SIG-M5 treated with dmso at 0.1 percent for 504 hours (cell line): ENCODE measurements at regions not wholly inside any gene's neighbourhood (a gene's known extent, or its start where the extent isn't known, plus 50 kb on each side); places are given as distances from the start of the nearest gene placed in this dataset.

Source experiments
- DNase-seq: peaks from one replicate; lab custom pipeline; 2025; ENCODE audit not compliant: unreplicated experiment; lab: John Stamatoyannopoulos, UW

DNA sequence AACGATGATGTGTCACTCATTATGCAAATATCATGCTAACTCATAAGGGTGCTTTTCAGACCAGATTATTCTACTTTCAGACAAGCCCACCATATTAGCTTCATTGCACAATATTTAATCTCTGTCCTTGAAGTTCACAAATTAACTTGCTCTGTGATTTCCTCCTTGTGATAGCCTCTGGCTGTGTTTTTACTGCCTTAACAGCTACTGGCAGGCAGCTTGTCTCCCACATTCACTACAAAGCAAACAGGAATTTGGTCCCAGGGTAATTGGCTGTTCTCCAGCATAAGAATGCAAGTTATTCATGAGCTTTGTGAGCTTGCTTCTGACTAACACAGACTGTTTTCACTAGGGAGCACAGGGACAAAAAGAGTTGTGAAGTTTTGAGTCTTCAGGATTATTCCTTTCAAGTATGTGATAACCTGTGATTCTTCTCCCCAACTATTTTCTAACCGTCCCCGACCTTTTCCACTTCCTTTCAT is 87.9 kb upstream of the HMCN1 start:
- peak; percentile 27 for DNase-seq

GRCh38 chr1:185645686-185646085 is 88.5 kb upstream of the HMCN1 start:
- DNase-seq: no peak

GRCh38 chr1:185645162-185645640 is 89.0 kb upstream of the HMCN1 start:
- DNase-seq: no peak

- DNase-seq: no peak
Observed at GRCh38 chr1:185644531-185644930, 89.7 kb upstream of the HMCN1 start.

DNA sequence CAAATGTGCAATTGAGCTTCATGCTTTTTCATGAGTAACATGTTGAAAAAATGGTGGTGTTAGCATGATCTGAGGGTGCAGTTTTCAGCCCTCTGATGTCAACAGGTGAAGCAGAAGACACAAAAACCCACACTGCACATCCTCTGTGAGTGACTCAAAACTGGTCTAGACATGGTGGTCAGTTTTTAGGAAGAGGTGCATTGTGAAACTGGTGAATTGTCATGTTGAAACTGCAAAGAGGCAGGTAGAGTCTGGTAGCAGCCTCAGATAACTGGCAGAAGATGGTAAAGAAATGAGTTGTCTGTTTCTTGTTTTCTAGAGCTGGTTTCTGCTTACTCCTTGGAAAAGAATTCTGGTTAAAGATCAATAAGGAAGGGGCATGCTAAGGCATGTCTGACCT is 97.3 kb upstream of the HMCN1 start:
- DNase-seq: peak; percentile 20

DNA sequence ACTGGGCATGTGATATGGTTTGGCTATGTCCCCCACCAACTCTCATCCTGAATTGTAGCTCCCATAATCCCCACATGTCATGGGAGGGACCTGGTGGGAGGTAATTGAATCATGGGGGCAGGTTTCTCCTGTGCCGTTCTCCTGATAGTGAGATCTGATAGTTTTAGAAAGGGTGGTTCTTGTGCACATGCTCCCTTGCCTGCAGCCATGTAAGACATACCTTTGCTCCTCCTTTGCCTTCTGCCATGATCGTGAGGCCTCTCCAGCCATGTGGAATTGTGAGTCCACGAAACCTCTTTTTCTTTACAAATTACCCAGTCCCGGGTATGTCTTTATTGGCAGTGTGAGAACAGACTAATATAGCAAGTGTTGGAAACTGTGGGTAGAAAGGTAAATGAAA is 99.5 kb upstream of the HMCN1 start:
- DNase-seq: no peak

- DNase-seq: peak; percentile 98
Observed at GRCh38 chr1:185632659-185633423, 101.3 kb upstream of the HMCN1 start.

GRCh38 chr1:185631843-185632242 is 102.3 kb upstream of the HMCN1 start:
- no peak for DNase-seq

GRCh38 chr1:185627761-185628501 is 106.3 kb upstream of the HMCN1 start:
- DNase-seq: no peak

- no peak for DNase-seq
Observed at GRCh38 chr1:185627171-185627570, 107.0 kb upstream of the HMCN1 start.

DNA sequence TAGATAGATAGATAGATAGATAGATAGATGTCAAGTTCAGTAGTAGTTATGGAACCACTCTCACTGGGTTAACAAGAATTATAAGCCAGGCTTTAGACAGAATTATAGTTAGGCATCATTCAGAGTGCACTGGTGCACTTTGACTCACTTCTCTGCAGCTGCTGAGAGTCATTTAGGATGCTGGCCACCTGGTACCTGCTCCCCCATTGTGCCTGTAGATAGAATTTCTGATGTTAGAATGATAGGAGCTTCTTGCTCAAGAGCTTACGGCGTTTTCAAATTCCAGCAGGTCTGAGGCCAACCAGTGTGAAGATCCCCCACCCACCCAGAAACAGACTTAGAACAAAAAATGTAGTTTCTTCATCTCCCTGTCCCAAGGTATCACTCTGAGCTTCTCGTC is 107.8 kb upstream of the HMCN1 start:
- no peak for DNase-seq

GRCh38 chr1:185610954-185611353 is 123.2 kb upstream of the HMCN1 start:
- DNase-seq: peak; percentile 13

GRCh38 chr1:185608177-185608576 is 126.0 kb upstream of the HMCN1 start:
- no peak for DNase-seq

DNA sequence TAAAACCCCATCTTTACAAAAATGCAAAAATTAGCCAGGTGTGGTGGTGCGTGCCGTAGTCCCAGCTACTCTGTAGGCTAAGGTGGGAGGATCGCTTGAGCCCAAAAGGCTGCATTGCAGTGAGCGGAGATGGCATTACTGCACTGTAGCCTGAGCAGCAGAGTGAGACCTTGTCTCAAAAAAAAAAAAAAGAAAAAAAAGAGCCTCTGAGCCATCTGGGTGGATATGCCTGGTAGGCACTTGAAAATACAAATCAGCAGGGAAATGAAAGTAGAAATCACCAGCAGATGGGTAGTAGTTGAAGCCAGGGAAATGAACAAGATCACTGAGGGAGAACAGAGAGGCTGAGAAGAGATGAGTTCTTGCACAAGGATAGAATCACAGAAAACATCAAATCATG is 131.0 kb upstream of the HMCN1 start:
- DNase-seq: no peak

DNA sequence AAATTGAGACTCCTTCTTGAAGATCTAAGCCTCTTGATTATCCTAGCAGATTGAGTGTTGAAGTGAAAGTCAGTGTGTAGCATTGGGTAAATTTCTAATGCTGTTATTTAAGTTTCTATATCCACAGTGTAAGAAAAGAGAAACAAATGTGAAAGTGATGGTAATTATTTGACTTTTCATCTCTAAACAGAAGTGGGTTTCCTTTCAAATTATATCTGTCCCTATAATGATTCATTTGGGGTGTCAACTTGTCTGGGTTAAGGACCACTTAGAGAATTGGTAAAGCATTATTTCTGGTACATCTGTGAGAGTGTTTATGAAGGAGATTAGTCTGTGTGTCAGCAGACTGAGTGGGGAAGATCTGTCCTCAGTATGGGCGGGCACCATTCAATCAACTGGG is 133.0 kb upstream of the HMCN1 start:
- DNase-seq: no peak

DNA sequence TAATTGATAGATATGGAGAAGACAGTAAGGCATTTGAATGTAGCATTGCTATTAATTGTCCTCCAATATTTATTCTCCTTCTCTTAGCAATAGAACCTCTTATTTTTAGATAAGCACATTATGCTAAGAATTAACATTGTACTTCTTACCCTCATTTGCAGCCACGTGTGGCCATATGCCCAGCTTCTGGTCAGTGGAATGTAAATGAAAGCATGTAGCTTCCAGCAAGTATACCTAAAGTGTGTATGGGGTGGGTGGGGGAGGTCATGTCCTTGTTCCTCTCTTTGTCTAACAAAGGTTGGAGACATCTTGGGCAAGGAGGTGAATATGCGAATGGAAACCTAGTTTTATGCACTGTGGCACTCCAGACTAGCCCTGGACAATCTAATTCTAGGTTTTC is 133.6 kb upstream of the HMCN1 start:
- DNase-seq: no peak

- peak; percentile 69 for DNase-seq
Observed at GRCh38 chr1:185598332-185598731, 135.9 kb upstream of the HMCN1 start.

DNA sequence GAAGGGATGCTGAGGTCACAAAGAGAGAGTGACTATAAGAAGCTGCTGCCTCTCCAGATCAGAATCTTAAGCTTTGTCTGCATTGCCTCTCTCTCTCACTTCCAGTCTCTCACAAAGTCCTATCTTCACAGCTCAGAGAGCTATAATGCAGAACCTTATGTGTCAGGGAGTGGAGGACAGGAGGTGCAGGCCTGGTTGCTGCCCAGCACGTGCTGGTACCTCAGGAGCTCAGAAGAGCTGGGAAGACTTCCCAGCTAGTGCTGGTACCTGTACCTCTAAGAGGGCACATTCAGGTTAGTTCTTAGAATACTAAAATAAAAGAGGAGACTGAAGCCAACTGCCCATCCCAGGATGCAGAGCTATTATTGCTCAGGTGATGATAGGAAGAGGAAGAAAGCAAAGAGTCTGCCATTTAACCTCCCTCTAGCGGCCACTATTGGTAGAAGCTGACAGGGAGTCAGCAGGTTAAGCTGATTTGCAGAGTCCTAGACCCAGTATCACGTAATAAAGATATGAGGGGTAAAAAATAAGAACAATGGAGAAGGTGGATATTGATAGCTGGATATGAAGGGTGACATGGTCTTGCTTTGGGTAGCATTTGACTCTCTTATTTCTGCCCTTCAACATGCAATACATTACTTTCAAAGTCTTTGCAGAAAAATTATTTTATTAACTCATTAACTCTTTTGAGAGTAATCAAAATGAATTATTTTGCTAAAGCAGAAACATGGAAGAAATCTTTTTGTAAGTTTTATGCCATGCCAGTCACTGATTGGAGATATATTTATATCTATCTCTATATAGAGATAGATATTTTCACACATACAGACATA is 138.1 kb upstream of the HMCN1 start:
- DNase-seq: peak; percentile 62

DNA sequence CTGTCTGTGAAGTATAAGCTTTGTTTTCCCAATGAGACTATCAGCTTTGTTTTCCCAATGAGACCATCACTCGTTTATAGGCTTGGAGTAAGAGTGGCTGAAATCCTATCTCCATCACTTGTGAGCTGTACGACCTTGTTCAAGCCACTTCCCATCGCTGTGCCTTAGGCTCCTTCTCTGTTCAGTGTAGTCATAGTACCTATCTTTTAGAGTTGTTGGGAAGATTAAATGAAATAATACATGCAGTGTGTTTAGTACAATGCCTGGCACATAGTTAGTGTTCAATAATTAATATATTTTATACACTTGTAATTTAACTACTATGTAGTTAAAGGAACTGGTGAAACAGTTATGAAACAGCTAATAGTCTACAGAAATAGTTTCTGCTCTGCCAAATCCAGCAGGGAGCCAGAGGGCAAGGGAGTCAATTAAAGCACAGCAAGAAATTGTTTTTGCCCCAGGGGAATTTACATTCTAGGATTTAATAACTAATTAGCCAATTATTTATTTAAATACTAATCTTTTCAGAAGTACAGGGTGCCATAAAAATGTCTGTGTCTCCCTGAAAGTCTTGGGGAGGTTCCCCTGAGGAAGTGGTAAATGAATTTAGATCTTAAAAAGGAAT is 139.3 kb upstream of the HMCN1 start:
- DNase-seq: no peak

DNA sequence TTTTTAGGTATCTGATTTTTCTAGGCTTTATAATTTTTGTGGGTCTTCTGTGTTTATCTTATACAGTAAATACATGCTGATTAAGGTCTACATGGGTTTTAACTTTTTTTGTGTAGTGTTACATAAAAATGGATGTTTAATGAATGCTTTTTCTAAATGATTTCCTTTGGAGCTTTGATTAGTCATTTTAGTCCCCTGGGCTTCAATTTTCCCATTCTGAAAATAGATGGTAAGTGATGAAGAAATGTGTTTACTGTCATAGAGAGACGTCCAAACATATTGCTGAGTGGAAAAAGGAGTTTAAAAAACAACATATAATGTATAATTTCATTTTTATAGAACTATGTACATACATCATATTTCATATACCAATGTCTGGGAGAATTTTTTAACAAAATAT is 140.9 kb upstream of the HMCN1 start:
- DNase-seq: no peak

DNA sequence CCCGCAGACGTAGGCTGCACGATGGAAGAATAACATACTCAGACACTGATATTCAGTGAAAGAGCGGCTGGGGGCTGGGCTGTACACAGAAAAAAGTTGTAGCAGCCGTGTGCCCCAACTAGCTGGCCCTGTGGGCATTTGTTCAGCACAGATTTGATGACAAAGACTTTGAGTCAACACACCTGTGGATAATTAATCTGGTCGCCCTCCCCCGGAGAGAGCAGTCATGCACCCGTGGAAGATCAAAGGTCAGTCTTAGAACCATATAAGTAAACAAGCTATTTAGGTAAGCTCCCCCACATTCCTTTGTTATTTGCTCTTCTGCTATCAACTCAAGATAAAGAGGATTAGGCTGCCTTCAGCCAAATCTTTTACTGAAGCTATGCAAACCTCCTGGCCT is 148.4 kb upstream of the HMCN1 start:
- DNase-seq: no peak
